GM18909 (cell line): ENCODE measurements at regions not wholly inside any gene's neighbourhood (a gene's known extent, or its start where the extent isn't known, plus 50 kb on each side); places are given as distances from the start of the nearest gene placed in this dataset.

Source experiments
- ATAC-seq: cut with Tn5 transposase; IDR thresholded peaks from one replicate; pipeline ENCODE4 v1.9.1; 2021; ENCODE audit warnings: mild to moderate bottlenecking; ENCODE audit not compliant: unreplicated experiment, poor library complexity

GRCh38 chr9:30688801-30689200 lies 1695.6 kb upstream of the ACO1 start:
- ATAC-seq: no peak

GRCh38 chr9:30697958-30698357 lies 1686.5 kb upstream of the ACO1 start:
- ATAC-seq: no peak

GRCh38 chr9:30711591-30711990 lies 1672.9 kb upstream of the ACO1 start:
- ATAC-seq: no peak

- no peak for ATAC-seq
These were observed 1671.2 kb upstream of the ACO1 start for GRCh38 chr9:30713243-30713642.

GRCh38 chr9:30714389-30714788 lies 1670.1 kb upstream of the ACO1 start:
- no peak for ATAC-seq

- no peak for ATAC-seq
These were observed 1666.0 kb upstream of the ACO1 start for GRCh38 chr9:30718483-30718882.

- no peak for ATAC-seq
These were observed 1662.4 kb upstream of the ACO1 start for GRCh38 chr9:30722065-30722464.

GRCh38 chr9:30723656-30724055 lies 1660.8 kb upstream of the ACO1 start:
- ATAC-seq: no peak

GRCh38 chr9:30732060-30732459 lies 1652.4 kb upstream of the ACO1 start:
- no peak for ATAC-seq

GRCh38 chr9:30744871-30745270 lies 1639.6 kb upstream of the ACO1 start:
- no peak for ATAC-seq

GRCh38 chr9:30746589-30746988 lies 1637.9 kb upstream of the ACO1 start:
- ATAC-seq: no peak

GRCh38 chr9:30757723-30758122 lies 1626.7 kb upstream of the ACO1 start:
- ATAC-seq: no peak

GRCh38 chr9:30758726-30759446 lies 1625.6 kb upstream of the ACO1 start:
- ATAC-seq: no peak

GRCh38 chr9:30765318-30765717 lies 1619.1 kb upstream of the ACO1 start:
- ATAC-seq: no peak

- ATAC-seq: no peak
These were observed 1613.2 kb upstream of the ACO1 start for GRCh38 chr9:30771163-30771708.

GRCh38 chr9:30771760-30772159 lies 1612.7 kb upstream of the ACO1 start:
- ATAC-seq: no peak

- no peak for ATAC-seq
These were observed 1611.0 kb upstream of the ACO1 start for GRCh38 chr9:30773427-30773826.

GRCh38 chr9:30774326-30774725 lies 1610.1 kb upstream of the ACO1 start:
- ATAC-seq: no peak

- no peak for ATAC-seq
These were observed 1609.2 kb upstream of the ACO1 start for GRCh38 chr9:30775236-30775635.

GRCh38 chr9:30796764-30797163 lies 1587.7 kb upstream of the ACO1 start:
- ATAC-seq: no peak

GRCh38 chr9:30799527-30800101 lies 1584.8 kb upstream of the ACO1 start:
- no peak for ATAC-seq

GRCh38 chr9:30800421-30800820 lies 1584.0 kb upstream of the ACO1 start:
- ATAC-seq: no peak
